Activated CD8-positive, alpha-beta memory T cell treated with anti-CD3 and anti-CD28 coated beads, Interleukin-2, amount 50 U/mL, for 24 hours (primary cell): ENCODE measurements at regions not wholly inside any gene's neighbourhood (a gene's known extent, or its start where the extent isn't known, plus 50 kb on each side); places are given as distances from the start of the nearest gene placed in this dataset.
A peak's percentile ranks its signal among the peaks of the same experiment; 100 is the strongest.
"Not testable (repeated sequence)": the region's sequence is repeated elsewhere in the genome, so short reads cannot be mapped to it uniquely, and the experiment has no call there.

Experiments used
- DNase-seq: peaks from one replicate; pipeline ENCODE4 v3.0.0-alpha.2; 2020; ENCODE audit errors: extremely low read depth

- no peak for DNase-seq
These were observed 97.7 kb upstream of the SLC25A33 start for GRCh38 chr1:9441451-9442133.

- DNase-seq, result no peak
These were observed 96.9 kb upstream of the SLC25A33 start for GRCh38 chr1:9442278-9442846.

GRCh38 chr1:9442986-9443385 lies 96.3 kb upstream of the SLC25A33 start:
- no peak for DNase-seq

- DNase-seq, result no peak
These were observed 95.3 kb upstream of the SLC25A33 start for GRCh38 chr1:9443913-9444445.

- DNase-seq, result no peak
These were observed 94.7 kb upstream of the SLC25A33 start for GRCh38 chr1:9444532-9444931.

GRCh38 chr1:9445081-9445480 lies 94.2 kb upstream of the SLC25A33 start:
- not testable (repeated sequence) for DNase-seq

GRCh38 chr1:9447215-9447960 lies 91.9 kb upstream of the SLC25A33 start:
- DNase-seq, result no peak

GRCh38 chr1:9448132-9449109 lies 90.8 kb upstream of the SLC25A33 start:
- no peak for DNase-seq

- DNase-seq, result no peak
These were observed 90.1 kb upstream of the SLC25A33 start for GRCh38 chr1:9449110-9449627.

- no peak for DNase-seq
These were observed 89.1 kb upstream of the SLC25A33 start for GRCh38 chr1:9449976-9450696.

- DNase-seq, result no peak
These were observed 88.2 kb upstream of the SLC25A33 start for GRCh38 chr1:9451081-9451480.

- DNase-seq, result no peak
These were observed 86.6 kb upstream of the SLC25A33 start for GRCh38 chr1:9452516-9453140.

GRCh38 chr1:9453375-9453774 lies 85.9 kb upstream of the SLC25A33 start:
- no peak for DNase-seq

GRCh38 chr1:9453779-9454418 lies 85.4 kb upstream of the SLC25A33 start:
- no peak for DNase-seq

- DNase-seq, result no peak
These were observed 84.7 kb upstream of the SLC25A33 start for GRCh38 chr1:9454494-9455066.

- DNase-seq, result peak; percentile 26
These were observed 83.6 kb upstream of the SLC25A33 start for GRCh38 chr1:9455487-9456234.

GRCh38 chr1:9456833-9457232 lies 82.4 kb upstream of the SLC25A33 start:
- DNase-seq, result no peak

GRCh38 chr1:9459816-9460407 lies 79.4 kb upstream of the SLC25A33 start:
- DNase-seq, result no peak
